GM23338 (cell line): ENCODE measurements at regions not wholly inside any gene's neighbourhood (a gene's known extent, or its start where the extent isn't known, plus 50 kb on each side); places are given as distances from the start of the nearest gene placed in this dataset.

ENCODE experiments used
- ATAC-seq: fragments of 200-7000 bp; cut with Tn5 transposase; 3 replicates; pipeline ENCODE4 v1.9.1; 2020
- DNase-seq: peaks from one replicate; pipeline ENCODE4 v3.0.0-alpha.2; 2015; ENCODE audit warnings: low spot score
- H2AFZ ChIP-seq: fragments of 200-600 bp; sonication (generic); 2 replicates; pipeline ENCODE4 v1.8.0; 2016; ENCODE audit warnings: antibody characterized with exemption, mild to moderate bottlenecking, moderate library complexity
- H3F3A ChIP-seq: fragments of 200-600 bp; sonication (generic); replicated peaks from 2 replicates; pipeline ENCODE4 v1.8.0; 2017; ENCODE audit warnings: antibody characterized with exemption, mixed run types, low read depth
- H3K27ac ChIP-seq: fragments of 200-600 bp; sonication (generic); 2 replicates; pipeline ENCODE4 v1.6.1; 2016; ENCODE audit warnings: low read depth
- H3K27me3 ChIP-seq: fragments of 200-600 bp; sonication (generic); 2 replicates; pipeline ENCODE4 v1.8.0; 2016; ENCODE audit warnings: mild to moderate bottlenecking, mixed run types, moderate library complexity; ENCODE audit not compliant: insufficient read depth
- H3K36me3 ChIP-seq: fragments of 200-600 bp; sonication (generic); 2 replicates; pipeline ENCODE4 v1.8.0; 2016; ENCODE audit warnings: mild to moderate bottlenecking; ENCODE audit not compliant: insufficient read depth
- H3K4me1 ChIP-seq: fragments of 200-600 bp; sonication (generic); 2 replicates; pipeline ENCODE4 v1.8.0; 2016; ENCODE audit warnings: mild to moderate bottlenecking, moderate library complexity; ENCODE audit not compliant: insufficient read depth
- H3K4me2 ChIP-seq: fragments of 200-600 bp; sonication (generic); 2 replicates; pipeline ENCODE4 v1.7.1; 2017; ENCODE audit warnings: mixed run types
- H3K4me3 ChIP-seq: fragments of 200-600 bp; sonication (generic); 2 replicates; pipeline ENCODE4 v1.6.1; 2016; ENCODE audit warnings: mixed run types
- H3K79me2 ChIP-seq: fragments of 200-600 bp; sonication (generic); replicated peaks from 2 replicates; pipeline ENCODE4 v1.8.0; 2017; ENCODE audit warnings: mild to moderate bottlenecking; ENCODE audit not compliant: insufficient read depth
- H3K9me2 ChIP-seq: fragments of 200-600 bp; sonication (generic); 2 replicates; pipeline ENCODE4 v1.8.0; 2017; ENCODE audit not compliant: insufficient read depth
- H4K20me1 ChIP-seq: fragments of 200-600 bp; sonication (generic); replicated peaks from 2 replicates; pipeline ENCODE4 v1.8.0; 2017; ENCODE audit warnings: mild to moderate bottlenecking; ENCODE audit not compliant: insufficient read depth
- H3K27ac Mint-ChIP-seq: 2 replicates; pipeline ENCODE4 v1.8.0; 2020; ENCODE audit warnings: inconsistent platforms, mild to moderate bottlenecking, moderate library complexity, mixed read lengths
- H3K27me3 Mint-ChIP-seq: 3 replicates; pipeline ENCODE4 v1.8.0; 2022; ENCODE audit warnings: low read depth, mild to moderate bottlenecking, moderate library complexity, mixed read lengths, inconsistent platforms; ENCODE audit not compliant: insufficient read depth, poor library complexity
- H3K36me3 Mint-ChIP-seq: 3 replicates; pipeline ENCODE4 v1.8.0; 2021; ENCODE audit warnings: low read depth, mild to moderate bottlenecking, inconsistent platforms, moderate library complexity, mixed read lengths
- H3K4me1 Mint-ChIP-seq: 3 replicates; pipeline ENCODE4 v1.8.0; 2020; ENCODE audit warnings: mild to moderate bottlenecking, inconsistent platforms, mixed read lengths
- H3K4me3 Mint-ChIP-seq: 3 replicates; pipeline ENCODE4 v1.8.0; 2021; ENCODE audit warnings: moderate library complexity, mild to moderate bottlenecking, inconsistent platforms, mixed read lengths
- H3K9me3 Mint-ChIP-seq: 3 replicates; pipeline ENCODE4 v1.8.0; 2020; ENCODE audit warnings: moderate library complexity, mild to moderate bottlenecking, inconsistent platforms, mixed read lengths
- CREB1 ChIP-seq: fragments of 250-450 bp; sonication (Bioruptor Pico); IDR thresholded peaks from 2 replicates; pipeline ENCODE4 v1.5.0; 2020; ENCODE audit warnings: low read depth, mild to moderate bottlenecking, moderate library complexity
- EZH2 ChIP-seq: fragments of 200-600 bp; sonication (generic); IDR thresholded peaks from one replicate; pipeline ENCODE4 v1.8.0; 2017; ENCODE audit warnings: antibody characterized with exemption, mild to moderate bottlenecking, low read depth; ENCODE audit not compliant: unreplicated experiment
- EZH2phosphoT487 ChIP-seq: fragments of 200-600 bp; sonication (generic); IDR thresholded peaks from one replicate; pipeline ENCODE4 v1.8.1; 2018; ENCODE audit warnings: antibody characterized with exemption; ENCODE audit not compliant: unreplicated experiment
- JUNB ChIP-seq: IDR thresholded peaks from one replicate; pipeline ENCODE4 v1.6.1; 2016; ENCODE audit warnings: antibody characterized with exemption; ENCODE audit not compliant: unreplicated experiment
- NANOG ChIP-seq: IDR thresholded peaks from 2 replicates; pipeline ENCODE4 v1.6.1; 2016; ENCODE audit warnings: antibody characterized with exemption, borderline replicate concordance
- POLR2AphosphoS5 ChIP-seq: IDR thresholded peaks from 2 replicates; pipeline ENCODE4 v1.6.1; 2016; ENCODE audit warnings: antibody characterized with exemption, low read depth
- REST ChIP-seq: IDR thresholded peaks from one replicate; pipeline ENCODE4 v1.6.1; 2018; ENCODE audit warnings: antibody characterized with exemption; ENCODE audit not compliant: unreplicated experiment
- STAT1 ChIP-seq: IDR thresholded peaks from one replicate; pipeline ENCODE4 v1.6.1; 2016; ENCODE audit warnings: antibody characterized with exemption; ENCODE audit not compliant: unreplicated experiment
- ZNF114 ChIP-seq: fragments of 250-450 bp; sonication (Bioruptor Pico); IDR thresholded peaks from 2 replicates; pipeline ENCODE4 v1.5.0; 2020; ENCODE audit warnings: mild to moderate bottlenecking, moderate library complexity
- ZNF331 ChIP-seq: fragments of 250-450 bp; sonication (Bioruptor Pico); IDR thresholded peaks from 2 replicates; pipeline ENCODE4 v1.5.0; 2020; ENCODE audit warnings: low read depth, mild to moderate bottlenecking, moderate library complexity
- ZNF462 ChIP-seq: fragments of 250-450 bp; sonication (Bioruptor Pico); IDR thresholded peaks from 2 replicates; pipeline ENCODE4 v1.5.0; 2020; ENCODE audit warnings: mild to moderate bottlenecking, moderate library complexity
- TF ChIP-seq, protein P1 (sequence below), 2 experiments: fragments of 200-600 bp in 1 of 2; sonication (generic) in 1 of 2; conservative IDR thresholded peaks; 2 replicates each; pipeline versions ENCODE4 v1.5.1 to v1.6.1; 2016 to 2017; ENCODE audit warnings: antibody characterized with exemption in 2 of 2, low read depth in 2 of 2, mild to moderate bottlenecking in 2 of 2, moderate library complexity in 1 of 2
- TF ChIP-seq, protein P2 (sequence below): IDR thresholded peaks from 2 replicates; pipeline ENCODE4 v1.6.1; 2016; ENCODE audit warnings: antibody characterized with exemption

DNA sequence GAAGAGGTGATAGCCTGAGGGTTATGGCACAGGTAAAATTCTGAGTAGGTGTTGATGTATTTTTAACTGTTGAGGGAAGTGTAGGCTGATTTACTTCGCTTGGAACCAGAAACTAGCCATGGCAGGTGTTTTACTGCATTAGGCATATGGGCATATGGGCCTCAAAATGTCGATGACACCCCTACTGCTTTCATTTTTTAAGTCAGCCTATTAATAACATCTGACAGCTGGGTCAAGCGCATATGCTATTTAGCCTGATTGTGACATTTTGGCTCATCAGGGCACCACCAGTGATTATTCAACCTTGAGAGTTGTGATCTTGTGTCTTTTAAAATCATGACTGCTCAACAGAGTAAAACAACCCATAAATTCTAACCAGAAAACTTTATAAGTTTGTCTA is 1396.9 kb upstream of the NXPH2 start:
- no peaks in the 10 kb centered on the region for H3K9me3 Mint-ChIP-seq
- no peaks in the 10 kb centered on the region for H3K4me1 Mint-ChIP-seq
- Histone ChIP-seq H3K27ac (no peak overlapping the region), H4K20me1 (no peaks in the 10 kb centered on the region), H3K27me3 (no peaks in the 10 kb centered on the region), H3K9me2 (no peaks in the 10 kb centered on the region), H3K36me3 (no peaks in the 10 kb centered on the region), H3K4me2 (no peak overlapping the region), H2AFZ (no peak overlapping the region), H3K4me1 (no peaks in the 10 kb centered on the region), H3F3A (no peaks in the 10 kb centered on the region), H3K79me2 (no peaks in the 10 kb centered on the region), H3K4me3 (no peak overlapping the region)
- H3K4me3 Mint-ChIP-seq = no peak overlapping the region
- no peaks in the 10 kb centered on the region for H3K36me3 Mint-ChIP-seq
- no peak for DNase-seq
- H3K27me3 Mint-ChIP-seq = no peaks in the 10 kb centered on the region
- H3K27ac Mint-ChIP-seq = no peak overlapping the region
- no peak for ATAC-seq
- TF ChIP-seq STAT1 (no peak), CREB1 (CRISPR knock-in tag) (no peak), ZNF462 (CRISPR knock-in tag) (no peak), EZH2 (no peak), POLR2AphosphoS5 (no peak), REST (no peak), EZH2phosphoT487 (no peak), ZNF331 (no peak), JUNB (no peak), ZNF114 (CRISPR knock-in tag) (no peak), NANOG (no peak)
- TF ChIP-seq, protein P1, sequence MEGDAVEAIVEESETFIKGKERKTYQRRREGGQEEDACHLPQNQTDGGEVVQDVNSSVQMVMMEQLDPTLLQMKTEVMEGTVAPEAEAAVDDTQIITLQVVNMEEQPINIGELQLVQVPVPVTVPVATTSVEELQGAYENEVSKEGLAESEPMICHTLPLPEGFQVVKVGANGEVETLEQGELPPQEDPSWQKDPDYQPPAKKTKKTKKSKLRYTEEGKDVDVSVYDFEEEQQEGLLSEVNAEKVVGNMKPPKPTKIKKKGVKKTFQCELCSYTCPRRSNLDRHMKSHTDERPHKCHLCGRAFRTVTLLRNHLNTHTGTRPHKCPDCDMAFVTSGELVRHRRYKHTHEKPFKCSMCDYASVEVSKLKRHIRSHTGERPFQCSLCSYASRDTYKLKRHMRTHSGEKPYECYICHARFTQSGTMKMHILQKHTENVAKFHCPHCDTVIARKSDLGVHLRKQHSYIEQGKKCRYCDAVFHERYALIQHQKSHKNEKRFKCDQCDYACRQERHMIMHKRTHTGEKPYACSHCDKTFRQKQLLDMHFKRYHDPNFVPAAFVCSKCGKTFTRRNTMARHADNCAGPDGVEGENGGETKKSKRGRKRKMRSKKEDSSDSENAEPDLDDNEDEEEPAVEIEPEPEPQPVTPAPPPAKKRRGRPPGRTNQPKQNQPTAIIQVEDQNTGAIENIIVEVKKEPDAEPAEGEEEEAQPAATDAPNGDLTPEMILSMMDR (conservative IDR thresholded peaks at IDR 0.05; ENCODE audit: low read depth in 2 of 2) = no peak
- TF ChIP-seq, protein P2, sequence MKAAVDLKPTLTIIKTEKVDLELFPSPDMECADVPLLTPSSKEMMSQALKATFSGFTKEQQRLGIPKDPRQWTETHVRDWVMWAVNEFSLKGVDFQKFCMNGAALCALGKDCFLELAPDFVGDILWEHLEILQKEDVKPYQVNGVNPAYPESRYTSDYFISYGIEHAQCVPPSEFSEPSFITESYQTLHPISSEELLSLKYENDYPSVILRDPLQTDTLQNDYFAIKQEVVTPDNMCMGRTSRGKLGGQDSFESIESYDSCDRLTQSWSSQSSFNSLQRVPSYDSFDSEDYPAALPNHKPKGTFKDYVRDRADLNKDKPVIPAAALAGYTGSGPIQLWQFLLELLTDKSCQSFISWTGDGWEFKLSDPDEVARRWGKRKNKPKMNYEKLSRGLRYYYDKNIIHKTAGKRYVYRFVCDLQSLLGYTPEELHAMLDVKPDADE = no peak
